NCI-H2081 (cell line): ENCODE measurements at regions not wholly inside any gene's neighbourhood (a gene's known extent, or its start where the extent isn't known, plus 50 kb on each side); places are given as distances from the start of the nearest gene placed in this dataset.
"Not testable (repeated sequence)": the region's sequence is repeated elsewhere in the genome, so short reads cannot be mapped to it uniquely, and the experiment has no call there.

Source experiments
- DNase-seq, 2 experiments: peaks; one replicate each; lab custom pipeline; 2025; lab: John Stamatoyannopoulos, UW

GRCh38 chr15:31433091-31433490 is 106.5 kb downstream of the KLF13 start:
- DNase-seq: no peak

DNA sequence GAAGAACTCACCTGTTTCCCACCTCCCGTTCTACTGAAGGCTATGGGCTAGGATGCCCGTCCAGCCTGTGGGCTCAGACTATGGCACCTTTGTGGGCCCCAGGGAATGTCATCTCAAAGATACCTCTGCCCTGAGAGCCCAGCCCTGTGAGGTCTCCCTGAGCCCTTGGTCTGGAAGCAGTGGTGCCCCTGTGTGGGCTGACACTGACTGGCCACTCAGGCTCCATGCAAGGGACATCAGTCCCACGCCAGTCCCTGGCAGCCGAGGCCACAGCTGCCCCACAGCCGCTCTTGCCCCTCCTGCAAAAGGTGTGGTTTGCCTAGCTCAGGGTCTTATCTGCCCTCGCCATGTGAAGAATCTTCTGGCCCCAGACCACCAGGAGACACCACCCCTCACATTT is 106.9 kb downstream of the KLF13 start:
- DNase-seq: no peak

DNA sequence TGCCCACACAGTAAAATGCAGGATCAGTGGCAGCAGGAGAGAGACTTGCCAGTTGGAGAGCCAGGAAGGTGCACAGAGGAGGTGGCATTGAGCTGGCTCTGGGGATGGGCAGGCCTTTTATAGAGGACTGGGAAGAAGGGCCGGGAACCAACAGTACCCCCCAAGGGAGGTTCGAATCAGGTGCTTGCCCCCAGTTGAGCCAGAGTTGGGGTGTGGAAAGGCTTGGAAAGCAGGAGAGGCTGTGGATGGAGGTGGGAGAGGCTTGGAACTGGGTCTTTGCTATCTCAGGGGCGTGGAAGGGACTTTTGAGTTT is 107.6 kb downstream of the KLF13 start:
- no peak for DNase-seq

DNA sequence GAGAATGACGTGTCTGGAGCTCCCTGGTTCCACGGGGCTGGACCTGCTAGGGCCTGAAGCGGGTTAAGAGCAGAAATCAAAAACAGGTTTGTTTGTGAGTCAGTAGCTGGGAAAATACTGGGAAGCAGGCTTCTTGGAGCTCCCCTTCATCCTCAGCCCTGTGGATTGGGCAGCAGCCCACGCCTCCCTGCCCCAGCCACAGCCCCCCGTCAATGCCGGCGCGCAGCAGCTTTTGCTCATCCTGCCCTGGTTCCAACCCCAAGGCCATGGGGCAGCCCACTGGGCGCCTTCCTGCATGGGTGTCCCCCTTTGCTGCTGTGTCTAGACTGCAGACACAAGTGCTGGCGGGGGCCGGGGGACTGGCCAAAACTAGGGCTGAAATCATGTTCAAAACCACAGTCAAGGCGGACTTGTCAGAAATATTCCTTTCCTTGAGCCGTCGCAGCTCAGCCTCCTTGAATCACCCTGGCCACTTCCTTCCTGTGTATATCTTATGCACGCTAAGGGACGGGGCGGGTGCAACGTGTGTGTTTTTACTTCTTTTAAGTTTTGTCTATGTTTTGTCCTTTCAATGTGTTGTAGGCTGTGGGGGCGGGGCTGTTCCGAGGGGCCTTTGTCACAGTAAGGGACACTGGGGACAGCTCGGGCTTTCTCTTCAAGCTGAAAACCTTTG is 108.1 kb downstream of the KLF13 start:
- DNase-seq: no peak

GRCh38 chr15:31435261-31435911 is 108.8 kb downstream of the KLF13 start:
- DNase-seq: no peak

GRCh38 chr15:31435912-31436628 is 109.4 kb downstream of the KLF13 start:
- DNase-seq: no peak

- DNase-seq: no peak
Measured at GRCh38 chr15:31437686-31438085, 111.1 kb downstream of the KLF13 start.

DNA sequence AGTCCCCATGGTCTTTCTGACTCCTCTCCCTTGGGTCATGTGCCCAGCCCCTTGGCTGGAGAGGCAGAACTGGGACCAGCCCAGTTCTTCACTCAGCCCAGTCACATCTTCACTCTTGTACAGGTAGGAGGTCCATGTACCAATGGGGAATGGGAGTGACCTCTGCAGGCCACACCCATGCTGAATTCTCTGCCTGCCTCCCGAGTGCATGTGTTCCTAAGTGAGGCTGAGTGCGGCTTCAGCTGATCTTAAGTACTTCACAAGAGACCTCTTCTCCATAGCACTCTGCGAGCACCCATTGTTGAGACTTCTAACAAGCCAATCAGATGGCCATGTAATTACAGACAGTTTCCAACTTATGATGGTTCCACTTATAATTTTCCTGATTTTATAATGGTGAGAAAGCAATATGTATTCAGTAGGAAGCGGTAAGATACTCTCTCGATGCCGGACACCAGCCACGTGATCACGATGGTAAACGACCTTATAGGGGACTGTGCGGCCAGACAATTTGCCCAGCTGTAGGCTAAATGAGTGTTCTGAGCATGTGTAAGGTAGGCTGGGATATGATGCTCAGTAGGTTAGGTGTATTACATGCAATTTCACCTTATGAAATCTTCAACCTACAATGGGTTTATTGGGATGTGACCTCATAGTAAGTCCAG is 112.1 kb downstream of the KLF13 start:
- no peak for DNase-seq

DNA sequence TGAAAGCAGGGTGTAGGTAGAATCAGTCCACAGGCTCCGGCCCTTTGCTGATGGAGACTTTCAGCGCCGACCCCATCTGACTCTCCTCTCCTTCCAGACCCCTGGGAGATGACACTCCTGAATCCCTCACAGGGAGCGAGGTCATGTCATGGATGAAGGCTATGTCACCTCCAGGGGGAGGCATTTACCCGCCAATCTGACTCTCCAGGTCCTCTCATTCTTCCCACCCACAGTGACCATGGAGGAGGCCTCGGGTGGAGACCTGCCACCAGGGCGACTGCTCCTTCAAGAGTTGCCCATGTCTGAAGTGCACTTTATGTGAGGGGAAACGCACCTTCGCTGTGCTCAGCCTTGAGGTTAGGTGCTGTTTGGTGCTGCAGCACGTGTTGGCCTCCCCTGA is 112.7 kb downstream of the KLF13 start:
- DNase-seq: no peak

GRCh38 chr15:31440216-31440615 is 113.6 kb downstream of the KLF13 start:
- not testable (repeated sequence) for DNase-seq

GRCh38 chr15:31440754-31441311 is 114.2 kb downstream of the KLF13 start:
- no peak for DNase-seq

DNA sequence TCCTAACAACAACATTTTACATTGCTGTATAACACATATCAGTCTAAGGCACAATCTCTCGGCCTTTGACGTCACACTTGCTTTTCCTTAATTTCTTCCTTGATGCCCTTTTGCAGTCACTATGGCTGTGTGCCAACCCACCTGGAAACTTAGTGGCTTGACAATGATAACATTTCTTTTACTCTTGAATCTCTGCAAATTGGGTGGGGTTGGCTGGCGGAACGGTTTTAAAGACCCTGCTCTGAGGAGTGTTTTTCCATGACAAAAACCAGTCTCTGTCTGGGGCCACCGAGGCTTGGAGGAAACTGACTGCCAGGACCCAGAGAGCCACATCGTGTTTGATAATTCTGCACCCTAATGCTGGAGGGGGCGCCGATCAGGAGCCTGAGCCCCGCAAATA is 115.6 kb downstream of the KLF13 start:
- no peak for DNase-seq

GRCh38 chr15:31442699-31443111 is 116.1 kb downstream of the KLF13 start:
- no peak for DNase-seq

DNA sequence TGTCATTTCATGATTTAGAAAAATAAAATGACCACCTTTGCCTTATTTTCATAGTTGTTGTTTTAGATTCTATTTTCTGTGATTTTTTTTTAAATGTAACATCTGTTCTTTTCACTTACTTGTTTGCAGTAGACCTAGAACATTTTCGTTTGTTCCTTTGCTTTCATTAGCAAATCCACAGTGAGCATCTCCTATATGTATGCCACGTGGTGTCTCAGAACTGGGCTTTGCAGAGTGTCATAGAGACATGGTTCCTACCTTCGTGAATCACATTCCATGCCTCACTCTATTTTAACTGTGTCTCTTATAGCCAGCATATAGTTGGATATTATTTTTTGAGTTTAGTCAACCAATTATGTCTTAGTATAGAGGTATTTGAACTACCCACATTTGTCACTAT is 118.2 kb downstream of the KLF13 start:
- DNase-seq: no peak

DNA sequence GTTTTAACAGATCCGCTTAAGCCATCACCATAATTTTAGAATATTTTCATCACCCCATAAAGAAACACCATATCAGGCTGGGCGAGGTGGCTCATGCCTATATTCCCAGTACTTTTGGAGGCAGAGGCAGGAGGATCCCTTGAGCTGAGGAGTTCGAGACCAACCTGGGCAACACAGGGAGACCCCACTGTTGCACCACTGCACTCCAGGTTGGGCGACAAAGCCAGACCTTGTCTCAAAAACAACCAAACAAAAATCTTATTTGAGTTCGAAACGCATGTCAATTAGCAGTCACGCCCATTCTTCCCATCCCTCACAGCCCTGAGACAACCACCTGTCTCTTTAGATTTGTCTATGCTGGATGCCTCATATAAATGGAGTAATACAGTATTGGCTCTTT is 119.9 kb downstream of the KLF13 start:
- no peak for DNase-seq

DNA sequence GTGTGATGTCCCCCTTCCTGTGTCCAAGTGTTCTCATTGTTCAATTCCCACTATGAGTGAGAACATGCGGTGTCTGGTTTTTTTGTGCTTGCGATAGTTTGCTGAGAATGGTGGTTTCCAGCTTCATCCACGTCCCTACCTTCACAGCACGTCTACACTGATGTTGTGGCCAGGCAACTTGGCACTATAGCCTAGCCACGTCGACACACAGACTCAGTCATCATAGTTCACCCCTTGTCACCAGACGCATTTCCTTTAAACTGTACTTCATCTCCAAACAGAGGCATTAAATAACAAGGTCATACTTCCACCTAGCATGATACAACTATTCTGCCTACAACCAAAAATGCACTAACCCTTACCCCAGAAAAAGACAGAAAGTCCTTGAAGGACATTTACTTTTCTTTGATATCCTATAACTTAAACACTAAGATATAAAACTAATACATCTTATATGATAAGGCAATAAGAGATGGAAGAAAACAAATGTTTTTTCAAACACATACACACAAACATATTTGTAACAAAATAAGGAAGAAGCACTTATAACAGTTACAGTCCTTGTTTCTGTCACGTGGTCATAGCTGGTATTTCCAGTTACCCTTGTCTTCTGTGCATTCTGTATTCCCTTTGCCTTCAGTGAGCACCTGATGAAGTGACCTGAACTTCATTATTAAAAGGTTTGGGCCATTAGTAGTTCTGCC is 121.4 kb downstream of the KLF13 start:
- DNase-seq: no peak

DNA sequence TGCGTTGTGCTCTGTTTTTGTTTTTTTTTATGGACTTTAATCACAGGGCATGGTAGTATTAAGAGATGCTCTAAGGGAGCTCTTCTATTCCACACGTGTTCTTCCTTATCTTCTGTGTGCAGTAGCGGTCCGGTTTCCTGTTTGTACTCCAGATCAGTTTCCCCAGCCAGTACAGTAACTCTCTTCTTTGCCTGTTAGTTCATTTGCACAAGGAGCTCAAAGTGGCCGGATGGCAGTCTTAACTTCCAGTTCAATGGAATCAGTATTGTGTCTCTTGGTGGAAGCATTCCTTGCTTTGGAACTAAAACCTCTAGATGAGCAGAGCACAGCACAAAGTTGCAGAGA is 122.0 kb downstream of the KLF13 start:
- no peak for DNase-seq

GRCh38 chr15:31452595-31453557 is 126.2 kb downstream of the KLF13 start:
- DNase-seq: no peak

DNA sequence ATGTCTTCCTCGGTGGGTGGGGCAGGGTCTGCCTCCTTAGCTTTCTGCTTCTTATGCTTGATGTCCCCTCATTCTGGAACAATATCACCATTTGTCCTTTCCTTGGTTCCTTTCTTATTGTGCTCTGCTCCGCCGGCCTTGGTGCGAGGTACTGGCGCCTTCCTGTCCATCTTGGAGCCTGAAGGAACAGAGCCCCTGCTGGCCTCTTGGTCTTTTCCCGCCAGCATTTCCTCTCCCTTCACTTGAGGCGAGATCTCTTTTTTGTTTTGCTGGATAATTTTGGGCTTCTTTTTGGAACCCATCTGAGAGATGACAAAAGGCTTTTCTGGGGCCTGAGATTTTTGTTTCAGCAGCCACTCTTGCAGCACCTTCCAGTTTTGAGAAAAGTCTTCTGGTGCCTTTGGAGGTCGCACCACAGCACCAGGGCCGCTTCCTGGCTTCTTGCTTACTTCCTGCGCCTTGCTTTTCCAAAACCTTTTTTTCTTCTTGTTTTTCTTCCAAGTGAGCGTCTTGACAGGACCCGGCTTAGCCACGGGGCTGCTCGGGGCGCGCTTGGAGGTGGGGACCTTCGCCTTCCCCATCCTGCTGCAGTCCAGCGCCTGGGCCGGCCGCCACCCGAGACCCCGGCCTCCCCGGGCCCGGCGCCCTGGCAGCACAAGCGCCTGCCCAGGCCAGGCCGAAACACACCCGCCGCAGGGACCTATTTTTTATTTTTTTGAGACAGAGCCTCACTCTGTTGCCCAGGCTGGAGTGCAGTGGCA is 127.1 kb downstream of the KLF13 start:
- DNase-seq: no peak

- no peak for DNase-seq
Measured at GRCh38 chr15:31455499-31455898, 128.9 kb downstream of the KLF13 start.
